Large intestine (tissue), 3 donors: ENCODE measurements at regions not wholly inside any gene's neighbourhood (a gene's known extent, or its start where the extent isn't known, plus 50 kb on each side); places are given as distances from the start of the nearest gene placed in this dataset.

Source experiments
- DNase-seq, 2 donors: peaks; one replicate each; pipeline versions ENCODE4 v3.0.0 to v3.0.0-alpha.2; 2013
- H3K27ac ChIP-seq: one replicate; pipeline ENCODE4 v1.5.1; 2013; ENCODE audit warnings: low read length
- H3K27me3 ChIP-seq: 2 replicates; pipeline ENCODE4 v1.6.1; 2013; ENCODE audit warnings: low read length; ENCODE audit not compliant: control insufficient read depth, insufficient read depth
- H3K36me3 ChIP-seq: 2 replicates; pipeline ENCODE4 v1.6.1; 2013; ENCODE audit warnings: low read length; ENCODE audit not compliant: control insufficient read depth, insufficient read depth
- H3K4me1 ChIP-seq: one replicate; pipeline ENCODE4 v1.6.1; 2013; ENCODE audit warnings: low read length; ENCODE audit not compliant: control insufficient read depth, insufficient read depth
- H3K4me3 ChIP-seq: one replicate; pipeline ENCODE4 v1.5.1; 2013; ENCODE audit warnings: low read length
- H3K9me3 ChIP-seq: one replicate; pipeline ENCODE4 v1.6.1; 2013; ENCODE audit warnings: mild to moderate bottlenecking, low read depth, low read length, moderate library complexity; ENCODE audit not compliant: control insufficient read depth
- WGBS: methylation state at CpG from one replicate; pipeline ENCODE4 v1.1.5; 2013; ENCODE audit warnings: low lambda C conversion rate; ENCODE audit not compliant: insufficient coverage; 5-methylcytosine and 5-hydroxymethylcytosine counted together

DNA sequence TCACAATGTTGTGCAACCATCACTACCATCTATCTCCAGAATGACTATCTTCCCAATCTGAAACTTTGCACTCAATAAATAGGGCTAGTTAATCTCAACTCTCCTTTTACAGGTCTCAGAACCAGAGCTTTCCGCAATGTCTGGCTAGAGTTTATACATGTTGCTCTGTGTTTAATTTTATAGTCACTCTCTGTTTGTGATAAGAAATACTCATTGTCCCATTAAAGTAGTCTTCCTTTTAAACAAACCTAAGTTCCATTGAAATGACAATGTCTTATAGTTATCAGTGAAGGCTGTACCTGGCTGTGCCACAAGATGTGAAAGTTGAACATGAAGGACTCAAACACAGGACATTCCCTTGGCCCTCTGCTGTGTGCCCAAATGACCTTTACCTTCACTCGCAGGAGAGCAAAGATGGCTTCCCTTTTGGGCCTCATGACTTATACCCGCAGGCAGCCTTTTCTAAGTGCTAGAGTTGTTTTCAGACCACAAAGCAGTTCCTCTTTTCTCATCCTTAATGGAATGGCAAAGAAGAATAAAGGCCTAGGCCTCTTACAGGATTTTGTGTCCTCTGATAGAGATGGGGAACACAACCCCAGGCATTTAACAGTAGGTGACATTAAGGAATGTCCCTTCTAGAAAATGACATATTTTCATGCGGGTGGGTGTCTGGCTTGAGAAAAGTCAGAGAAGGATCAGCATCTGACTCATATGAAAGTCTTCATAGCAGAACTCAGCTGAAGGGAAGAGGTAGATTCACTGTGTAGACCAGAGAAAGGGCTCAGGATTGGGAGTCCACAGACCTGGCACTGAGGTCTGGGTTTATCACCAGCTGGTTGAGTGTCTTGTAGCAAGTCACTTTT lies 69.6 kb upstream of the ATP10B start:
- WGBS: 71% methylated on average over 2 of the region's 4 CpGs
- H3K27me3 ChIP-seq: no peaks in the 10 kb centered on the region
- peak in 1 of 2 donors; percentile 79 for DNase-seq
- H3K36me3 ChIP-seq: no peaks in the 10 kb centered on the region
- no peaks in the 10 kb centered on the region for H3K9me3 ChIP-seq
- H3K27ac ChIP-seq: peak overlapping the region; percentile 93
- H3K4me3 ChIP-seq: no peak overlapping the region
- H3K4me1 ChIP-seq: peaks cover 63% of the 10 kb centered on the region

DNA sequence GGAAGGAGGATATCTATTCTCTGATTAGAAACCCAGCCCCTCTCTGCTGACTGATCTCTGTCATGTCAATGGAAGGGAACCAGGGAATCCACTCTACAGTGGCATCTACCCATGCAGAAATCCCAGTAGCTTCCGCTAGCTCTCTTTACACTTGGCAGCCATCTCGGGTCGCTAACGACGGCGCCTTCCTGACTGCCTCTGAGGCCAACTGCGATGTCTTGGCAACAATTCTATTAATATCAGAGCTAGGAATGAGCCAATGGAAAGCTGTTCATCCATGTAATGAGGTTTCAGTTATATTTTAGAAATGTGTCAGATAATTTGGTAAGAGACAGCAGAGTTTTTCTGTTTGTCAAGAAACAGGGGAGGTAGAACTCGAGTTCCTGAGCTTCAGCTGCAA lies 67.6 kb upstream of the ATP10B start:
- H3K9me3 ChIP-seq: no peaks in the 10 kb centered on the region
- peaks cover 44% of the 10 kb centered on the region for H3K4me1 ChIP-seq
- no peak overlapping the region for H3K27ac ChIP-seq
- no peaks in the 10 kb centered on the region for H3K36me3 ChIP-seq
- no peak overlapping the region for H3K4me3 ChIP-seq
- H3K27me3 ChIP-seq: no peaks in the 10 kb centered on the region
- no peak for DNase-seq
- 100% methylated on average over 1 of the region's 8 CpGs for WGBS

DNA sequence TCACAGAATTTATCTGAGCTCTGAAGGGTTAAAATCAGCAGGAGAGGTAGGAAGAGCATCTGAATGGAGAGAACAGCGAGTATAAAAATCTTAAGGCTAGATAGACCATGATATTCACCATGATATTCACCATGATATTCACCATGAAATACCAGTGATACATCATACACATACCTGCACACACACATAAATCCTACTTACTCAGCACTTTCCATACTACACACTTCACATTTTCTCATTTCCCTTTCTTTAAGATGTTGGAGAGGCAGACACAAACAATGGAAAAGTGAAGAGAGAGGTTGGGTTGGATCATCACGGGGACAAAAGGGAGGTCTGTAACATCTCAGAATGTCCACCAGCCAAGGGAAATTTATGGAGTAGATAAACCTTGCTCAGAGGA lies 66.4 kb upstream of the ATP10B start:
- no peak for DNase-seq
- Histone ChIP-seq H3K9me3 (no peaks in the 10 kb centered on the region), H3K4me1 (peaks cover 39% of the 10 kb centered on the region), H3K36me3 (no peaks in the 10 kb centered on the region), H3K4me3 (no peak overlapping the region), H3K27me3 (no peaks in the 10 kb centered on the region), H3K27ac (no peak overlapping the region)
- WGBS: 100% methylated on average over 1 of the region's 2 CpGs

DNA sequence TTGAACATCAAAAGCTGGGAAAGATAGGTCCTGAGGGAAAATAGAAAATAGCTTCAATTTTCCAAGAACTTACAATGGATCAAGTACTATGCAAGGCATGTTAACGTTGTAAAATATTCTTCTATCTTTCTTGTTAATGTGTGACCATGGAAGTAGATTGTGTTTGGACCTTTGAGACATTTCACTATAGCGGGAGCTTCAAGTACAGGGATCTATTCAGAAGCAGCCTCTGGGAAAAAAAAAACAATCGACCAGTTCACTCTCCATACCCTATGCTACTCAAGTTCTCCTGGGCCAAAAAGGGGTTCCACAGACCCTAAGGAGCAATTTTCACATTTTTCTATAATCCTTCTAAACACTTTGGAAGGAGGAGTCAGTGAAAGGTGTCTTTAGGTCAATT lies 54.1 kb upstream of the ATP10B start:
- H3K9me3 ChIP-seq: no peaks in the 10 kb centered on the region
- no peaks in the 10 kb centered on the region for H3K36me3 ChIP-seq
- WGBS: no CpG with 5 or more reads among the region's 3 CpGs
- H3K4me1 ChIP-seq: peaks cover 54% of the 10 kb centered on the region
- no peaks in the 10 kb centered on the region for H3K27me3 ChIP-seq
- no peak overlapping the region for H3K4me3 ChIP-seq
- peak overlapping the region; percentile 64 for H3K27ac ChIP-seq
- DNase-seq: peak; percentile 67 to 87

DNA sequence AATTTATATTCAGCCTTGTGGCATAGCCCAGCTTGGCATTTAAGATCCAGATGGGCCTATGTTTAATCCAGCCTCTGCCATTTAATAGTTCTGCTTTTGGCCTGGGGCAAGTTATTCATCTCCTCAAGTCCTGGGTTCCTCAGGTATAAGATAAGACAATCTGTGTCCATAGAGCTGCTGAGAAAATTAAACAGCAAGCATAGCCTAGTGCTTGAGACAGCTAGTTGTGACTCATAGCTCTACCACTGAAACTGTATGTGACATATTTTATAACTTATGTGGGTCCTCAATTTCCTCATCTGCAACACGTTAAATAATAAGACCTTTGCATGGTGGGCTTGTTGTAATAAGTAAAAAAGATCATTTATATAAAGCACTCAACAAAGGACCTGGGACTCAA lies 53.3 kb upstream of the ATP10B start:
- H3K4me3 ChIP-seq: no peak overlapping the region
- no peaks in the 10 kb centered on the region for H3K36me3 ChIP-seq
- WGBS: no CpG with 5 or more reads among the region's 1 CpG
- H3K27me3 ChIP-seq: no peaks in the 10 kb centered on the region
- peak in 1 of 2 donors; percentile 69 for DNase-seq
- H3K9me3 ChIP-seq: no peaks in the 10 kb centered on the region
- peaks cover 56% of the 10 kb centered on the region for H3K4me1 ChIP-seq
- H3K27ac ChIP-seq: peak overlapping the region; percentile 64

DNA sequence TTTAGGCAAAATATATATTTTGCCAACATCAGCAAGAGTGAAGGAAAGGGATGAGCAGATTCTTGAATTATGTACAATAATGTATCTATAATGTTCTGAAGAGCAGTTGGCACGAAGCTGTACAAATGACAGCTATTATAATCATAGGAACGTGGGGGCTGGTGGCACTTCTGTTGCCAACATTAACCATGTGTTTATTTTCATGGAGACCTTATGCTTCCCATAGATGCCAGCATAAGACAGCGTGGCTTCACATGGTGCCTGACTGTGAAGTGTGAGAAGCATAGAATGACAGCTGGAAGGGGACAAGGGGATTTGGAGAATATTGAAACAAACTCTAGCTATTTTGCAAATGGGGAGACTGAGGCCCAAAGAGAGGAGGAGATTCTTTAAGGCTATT lies 52.6 kb upstream of the ATP10B start:
- Histone ChIP-seq H3K27me3 (no peaks in the 10 kb centered on the region), H3K27ac (peak overlapping the region; percentile 64), H3K4me1 (peaks cover 56% of the 10 kb centered on the region), H3K4me3 (no peak overlapping the region), H3K9me3 (no peaks in the 10 kb centered on the region), H3K36me3 (no peaks in the 10 kb centered on the region)
- no peak for DNase-seq
- WGBS: no CpG with 5 or more reads among the region's 3 CpGs

DNA sequence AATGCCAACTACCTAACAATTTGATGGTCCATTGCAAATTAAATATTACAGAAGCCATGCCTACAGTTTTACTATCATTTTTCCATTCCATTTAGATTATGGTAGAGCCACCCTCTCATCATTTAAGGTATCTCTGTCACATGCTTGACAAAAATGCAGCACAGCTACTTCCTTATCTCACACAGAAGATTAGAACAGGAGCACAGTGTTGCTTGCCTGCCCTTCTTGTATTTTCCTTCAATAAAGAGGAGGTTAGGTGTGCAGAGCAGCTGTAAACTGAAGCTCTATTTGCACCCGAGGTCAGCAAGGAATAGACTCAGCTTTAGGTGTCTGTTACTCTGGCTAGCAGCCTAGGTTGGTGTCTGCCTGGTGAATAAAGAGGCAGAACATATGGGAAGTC lies 51.5 kb upstream of the ATP10B start:
- H3K27ac ChIP-seq: peak overlapping the region; percentile 64

DNA sequence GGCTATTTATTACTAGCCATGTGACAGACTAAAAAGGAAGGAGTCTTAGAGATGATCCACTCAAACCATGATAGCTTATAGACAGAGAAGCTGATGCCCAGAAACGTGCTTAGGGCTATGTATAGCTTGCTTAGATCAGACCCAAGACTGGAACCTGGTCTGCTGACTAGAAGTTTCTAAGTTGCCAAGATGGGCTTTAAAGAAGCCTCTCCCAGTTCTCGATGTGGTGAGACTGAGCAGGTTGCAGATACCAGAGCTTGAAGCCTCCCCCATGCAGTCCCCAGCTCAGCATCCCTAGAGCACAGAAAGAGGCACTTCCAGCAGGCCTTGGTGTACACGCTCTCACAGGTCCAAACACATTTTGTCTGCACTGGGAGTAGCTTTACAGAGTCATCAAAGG lies 51.1 kb upstream of the ATP10B start:
- Histone ChIP-seq H3K4me1 (peaks cover 56% of the 10 kb centered on the region), H3K4me3 (no peak overlapping the region), H3K9me3 (no peaks in the 10 kb centered on the region), H3K27me3 (no peaks in the 10 kb centered on the region), H3K36me3 (no peaks in the 10 kb centered on the region), H3K27ac (peak overlapping the region; percentile 64)
- DNase-seq: no peak
- no CpG with 5 or more reads among the region's 3 CpGs for whole genome bisulfite sequencing

More for the DNA sequence above, 51.5 kb upstream of the ATP10B start:
- peak in 1 of 2 donors; percentile 74 for DNase-seq
- H3K36me3 ChIP-seq: no peaks in the 10 kb centered on the region
- peaks cover 56% of the 10 kb centered on the region for H3K4me1 ChIP-seq
- no peak overlapping the region for H3K4me3 ChIP-seq
- no peaks in the 10 kb centered on the region for H3K27me3 ChIP-seq
- no CpG with 5 or more reads among the region's 1 CpG for WGBS
- no peaks in the 10 kb centered on the region for H3K9me3 ChIP-seq
